ENCODE measurements at regions not wholly inside any gene's neighbourhood (a gene's known extent, or its start where the extent isn't known, plus 50 kb on each side); places are given as distances from the start of the nearest gene placed in this dataset.

- Histone ChIP-seq H3K9me3 (ENCODE audit: insufficient read depth, low read length) (no peaks in the 10 kb centered on the region), H3K4me2 (ENCODE audit: low read depth, low read length, poor library complexity, severe bottlenecking) (no peak overlapping the region), H4K20me1 (ENCODE audit: low read depth, low read length) (no peaks in the 10 kb centered on the region), H2AFZ (ENCODE audit: low read depth, low read length, severe bottlenecking) (no peak overlapping the region), H3F3A (ENCODE audit: insufficient read depth) (no peaks in the 10 kb centered on the region), H3K36me3 (ENCODE audit: low read length) (no peaks in the 10 kb centered on the region), H3K27me3 (ENCODE audit: low read length) (no peaks in the 10 kb centered on the region), H3K9me2 (replicated peaks; ENCODE audit: insufficient read depth, low read length) (no peaks in the 10 kb centered on the region), H3K9ac (ENCODE audit: low read length) (no peak overlapping the region), H3K4me3 (ENCODE audit: insufficient read depth, low read length, poor library complexity, severe bottlenecking) (no peak overlapping the region), H3K79me2 (ENCODE audit: insufficient read depth, low read length) (no peaks in the 10 kb centered on the region), H3K27ac (ENCODE audit: low read depth, low read length) (no peak overlapping the region)
- TF ChIP-seq, protein P1, sequence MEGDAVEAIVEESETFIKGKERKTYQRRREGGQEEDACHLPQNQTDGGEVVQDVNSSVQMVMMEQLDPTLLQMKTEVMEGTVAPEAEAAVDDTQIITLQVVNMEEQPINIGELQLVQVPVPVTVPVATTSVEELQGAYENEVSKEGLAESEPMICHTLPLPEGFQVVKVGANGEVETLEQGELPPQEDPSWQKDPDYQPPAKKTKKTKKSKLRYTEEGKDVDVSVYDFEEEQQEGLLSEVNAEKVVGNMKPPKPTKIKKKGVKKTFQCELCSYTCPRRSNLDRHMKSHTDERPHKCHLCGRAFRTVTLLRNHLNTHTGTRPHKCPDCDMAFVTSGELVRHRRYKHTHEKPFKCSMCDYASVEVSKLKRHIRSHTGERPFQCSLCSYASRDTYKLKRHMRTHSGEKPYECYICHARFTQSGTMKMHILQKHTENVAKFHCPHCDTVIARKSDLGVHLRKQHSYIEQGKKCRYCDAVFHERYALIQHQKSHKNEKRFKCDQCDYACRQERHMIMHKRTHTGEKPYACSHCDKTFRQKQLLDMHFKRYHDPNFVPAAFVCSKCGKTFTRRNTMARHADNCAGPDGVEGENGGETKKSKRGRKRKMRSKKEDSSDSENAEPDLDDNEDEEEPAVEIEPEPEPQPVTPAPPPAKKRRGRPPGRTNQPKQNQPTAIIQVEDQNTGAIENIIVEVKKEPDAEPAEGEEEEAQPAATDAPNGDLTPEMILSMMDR (IDR thresholded peaks at IDR 0.05; ENCODE audit: insufficient read depth, low read length, poor library complexity, severe bottlenecking) = no peak
- TF ChIP-seq EZH2phosphoT487 (conservative IDR thresholded peaks at IDR 0.05; ENCODE audit: low read length) = no peak
Measured at GRCh38 chr4:100633269-100633668, 115.4 kb upstream of the EMCN start.

DNA sequence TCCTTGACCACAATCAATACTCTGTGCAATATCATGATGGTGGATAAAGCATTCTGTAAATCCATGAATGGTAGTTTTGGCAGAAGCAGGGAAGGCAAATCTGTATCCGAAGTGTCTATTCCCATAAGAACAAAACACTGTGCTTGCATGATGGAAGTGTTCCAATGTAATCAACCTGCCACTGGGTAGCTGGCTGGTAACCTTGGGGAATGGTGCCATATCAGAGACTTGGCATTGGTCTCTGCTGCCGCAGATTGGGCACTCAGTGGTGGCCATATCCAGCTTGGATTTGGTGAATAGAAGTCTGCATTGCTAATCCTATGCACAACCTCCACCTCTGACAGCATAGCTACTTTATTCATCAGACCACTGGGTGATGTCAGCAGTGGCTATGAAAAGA, 114.3 kb upstream of the EMCN start:
- Histone ChIP-seq H3K27ac (ENCODE audit: low read depth, low read length) (no peak overlapping the region), H3K79me2 (ENCODE audit: insufficient read depth, low read length) (no peaks in the 10 kb centered on the region), H3K27me3 (ENCODE audit: low read length) (no peaks in the 10 kb centered on the region), H3K9ac (ENCODE audit: low read length) (no peak overlapping the region), H3K4me2 (ENCODE audit: low read depth, low read length, poor library complexity, severe bottlenecking) (no peak overlapping the region), H3K4me3 (ENCODE audit: insufficient read depth, low read length, poor library complexity, severe bottlenecking) (no peak overlapping the region), H4K20me1 (ENCODE audit: low read depth, low read length) (no peaks in the 10 kb centered on the region), H3K36me3 (ENCODE audit: low read length) (no peaks in the 10 kb centered on the region), H3K9me3 (ENCODE audit: insufficient read depth, low read length) (no peaks in the 10 kb centered on the region), H2AFZ (ENCODE audit: low read depth, low read length, severe bottlenecking) (no peak overlapping the region), H3K9me2 (replicated peaks; ENCODE audit: insufficient read depth, low read length) (no peaks in the 10 kb centered on the region), H3F3A (ENCODE audit: insufficient read depth) (no peaks in the 10 kb centered on the region)
- TF ChIP-seq, protein P1 (IDR thresholded peaks at IDR 0.05; ENCODE audit: insufficient read depth, low read length, poor library complexity, severe bottlenecking) = no peak

DNA sequence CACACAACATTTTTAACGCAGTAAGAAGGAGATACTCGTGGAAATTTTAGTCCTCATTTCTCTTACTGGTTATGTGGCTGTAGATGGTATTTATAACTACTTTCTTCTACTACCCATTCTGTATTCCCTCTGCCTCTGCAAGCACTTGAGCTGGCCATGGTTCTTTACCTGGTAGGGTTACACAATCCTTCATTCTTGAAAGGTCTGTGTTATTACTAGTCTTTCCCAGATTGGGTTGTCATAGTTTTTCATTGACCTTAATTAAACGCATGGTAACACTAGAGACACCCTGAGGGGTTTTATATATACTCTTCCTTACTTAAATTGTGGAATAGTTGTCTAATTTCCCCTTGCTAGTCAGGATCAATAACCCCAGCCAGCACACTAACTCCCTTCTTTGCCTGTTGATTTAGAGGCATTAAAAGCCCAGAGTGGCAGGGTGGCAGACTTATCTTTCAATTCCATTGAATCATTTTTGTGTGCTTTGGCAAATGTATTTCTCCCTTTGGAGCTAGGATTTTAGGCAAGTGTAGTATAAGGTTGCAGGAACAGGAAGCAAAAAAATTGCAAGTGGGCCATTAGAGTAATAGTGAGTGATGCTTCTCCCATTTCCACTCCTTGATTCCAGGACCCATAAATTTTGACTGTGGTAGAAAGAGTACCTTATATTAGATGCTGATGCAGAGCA, 113.6 kb upstream of the EMCN start:
- H3K27ac ChIP-seq (ENCODE audit: low read depth, low read length) = no peak overlapping the region
- TF ChIP-seq EZH2phosphoT487 (conservative IDR thresholded peaks at IDR 0.05; ENCODE audit: low read length) = no peak
- TF ChIP-seq, protein P1 (IDR thresholded peaks at IDR 0.05; ENCODE audit: insufficient read depth, low read length, poor library complexity, severe bottlenecking) = no peak

More for the DNA sequence above, 113.6 kb upstream of the EMCN start:
- Histone ChIP-seq H2AFZ (ENCODE audit: low read depth, low read length, severe bottlenecking) (no peak overlapping the region), H3K79me2 (ENCODE audit: insufficient read depth, low read length) (no peaks in the 10 kb centered on the region), H3K4me2 (ENCODE audit: low read depth, low read length, poor library complexity, severe bottlenecking) (no peak overlapping the region), H3K4me3 (ENCODE audit: insufficient read depth, low read length, poor library complexity, severe bottlenecking) (no peak overlapping the region), H3K27me3 (ENCODE audit: low read length) (no peaks in the 10 kb centered on the region), H3K9ac (ENCODE audit: low read length) (no peak overlapping the region), H3F3A (ENCODE audit: insufficient read depth) (no peaks in the 10 kb centered on the region), H3K36me3 (ENCODE audit: low read length) (no peaks in the 10 kb centered on the region), H3K9me2 (replicated peaks; ENCODE audit: insufficient read depth, low read length) (no peaks in the 10 kb centered on the region), H4K20me1 (ENCODE audit: low read depth, low read length) (no peaks in the 10 kb centered on the region), H3K9me3 (ENCODE audit: insufficient read depth, low read length) (no peaks in the 10 kb centered on the region)

All from SU-DHL-6 (cell line).